Neural progenitor cell (in vitro differentiated cells): ENCODE measurements at regions not wholly inside any gene's neighbourhood (a gene's known extent, or its start where the extent isn't known, plus 50 kb on each side); places are given as distances from the start of the nearest gene placed in this dataset.
"Not testable (repeated sequence)": the region's sequence is repeated elsewhere in the genome, so short reads cannot be mapped to it uniquely, and the experiment has no call there.

Experiments used
- DNase-seq: peaks from one replicate; pipeline ENCODE4 v3.0.0-alpha.2; 2016; ENCODE audit warnings: low spot score
- H2AFZ ChIP-seq: fragments of 200-600 bp; sonication (generic); replicated peaks from 2 replicates; pipeline ENCODE4 v1.6.1; 2016; ENCODE audit warnings: antibody characterized with exemption
- H3F3A ChIP-seq: fragments of 200-600 bp; sonication (generic); 2 replicates; pipeline ENCODE4 v1.6.1; 2016; ENCODE audit warnings: antibody characterized with exemption, low read depth
- H3K27ac ChIP-seq: fragments of 200-600 bp; sonication (generic); 2 replicates; pipeline ENCODE4 v1.5.1; 2016; ENCODE audit warnings: mild to moderate bottlenecking
- H3K27me3 ChIP-seq: fragments of 200-600 bp; sonication (generic); 2 replicates; pipeline ENCODE4 v1.6.1; 2016; ENCODE audit warnings: mild to moderate bottlenecking, moderate library complexity
- H3K36me3 ChIP-seq: fragments of 200-600 bp; sonication (generic); 2 replicates; pipeline ENCODE4 v1.5.1; 2016
- H3K4me1 ChIP-seq: fragments of 200-600 bp; sonication (generic); 2 replicates; pipeline ENCODE4 v1.6.1; 2016; ENCODE audit warnings: mixed run types
- H3K4me2 ChIP-seq: fragments of 200-600 bp; sonication (generic); 2 replicates; pipeline ENCODE4 v1.6.1; 2016
- H3K4me3 ChIP-seq: fragments of 200-600 bp; sonication (generic); 2 replicates; pipeline ENCODE4 v1.5.1; 2016
- H3K79me2 ChIP-seq: fragments of 200-600 bp; sonication (generic); 2 replicates; pipeline ENCODE4 v1.6.1; 2016; ENCODE audit warnings: low read depth
- H3K9ac ChIP-seq: fragments of 200-600 bp; sonication (generic); 2 replicates; pipeline ENCODE4 v1.6.1; 2016
- H3K9me3 ChIP-seq: fragments of 200-600 bp; sonication (generic); 2 replicates; pipeline ENCODE4 v1.5.1; 2016; ENCODE audit warnings: low read depth
- H4K20me1 ChIP-seq: fragments of 200-600 bp; sonication (generic); 2 replicates; pipeline ENCODE4 v1.6.1; 2016; ENCODE audit warnings: low read depth
- H3K27ac Mint-ChIP-seq: 3 replicates; pipeline ENCODE4 v1.8.0; 2021; ENCODE audit warnings: mixed read lengths
- H3K27me3 Mint-ChIP-seq: 2 replicates; pipeline ENCODE4 v1.8.0; 2022; ENCODE audit warnings: low read depth, mild to moderate bottlenecking, inconsistent platforms, moderate library complexity, mixed read lengths; ENCODE audit not compliant: insufficient read depth
- H3K36me3 Mint-ChIP-seq: 3 replicates; pipeline ENCODE4 v1.8.0; 2021; ENCODE audit warnings: mixed read lengths
- H3K4me1 Mint-ChIP-seq: 3 replicates; pipeline ENCODE4 v1.8.0; 2021; ENCODE audit warnings: mixed read lengths
- H3K4me3 Mint-ChIP-seq: 3 replicates; pipeline ENCODE4 v1.8.0; 2021; ENCODE audit warnings: mild to moderate bottlenecking, moderate library complexity, mixed read lengths
- H3K9me3 Mint-ChIP-seq: 3 replicates; pipeline ENCODE4 v1.8.0; 2020; ENCODE audit warnings: mixed read lengths
- CTCF ChIP-seq: fragments of 200-600 bp; sonication (generic); IDR thresholded peaks from 2 replicates; pipeline ENCODE4 v1.5.1; 2017; ENCODE audit warnings: antibody characterized with exemption, mild to moderate bottlenecking

- not testable (repeated sequence) for H3K9me3 ChIP-seq, H2AFZ ChIP-seq, H3K79me2 ChIP-seq, H3K9me3 Mint-ChIP-seq, H3K36me3 Mint-ChIP-seq, H3K4me3 Mint-ChIP-seq, H4K20me1 ChIP-seq, DNase-seq, H3K4me1 Mint-ChIP-seq, H3K27ac ChIP-seq, H3F3A ChIP-seq, H3K27me3 ChIP-seq, H3K9ac ChIP-seq, H3K4me2 ChIP-seq, H3K27ac Mint-ChIP-seq, H3K4me1 ChIP-seq, H3K36me3 ChIP-seq, H3K4me3 ChIP-seq, H3K27me3 Mint-ChIP-seq
Measured at GRCh38 chr2:89202518-89202917, 511.0 kb downstream of the RPIA start.

- not testable (repeated sequence) for H3K79me2 ChIP-seq, H3K4me1 Mint-ChIP-seq, H3K36me3 ChIP-seq, H3K9me3 Mint-ChIP-seq, H2AFZ ChIP-seq, H3K27me3 Mint-ChIP-seq, H3K4me3 ChIP-seq, H3K4me3 Mint-ChIP-seq, H4K20me1 ChIP-seq, H3K4me2 ChIP-seq, H3K27ac ChIP-seq, H3K27me3 ChIP-seq, H3K27ac Mint-ChIP-seq, H3F3A ChIP-seq, H3K9ac ChIP-seq, H3K4me1 ChIP-seq, H3K36me3 Mint-ChIP-seq, DNase-seq
- peak; percentile 15 for TF ChIP-seq CTCF
- H3K9me3 ChIP-seq = peaks cover 11% of the 10 kb centered on the region
Measured at GRCh38 chr2:89205153-89205552, 513.7 kb downstream of the RPIA start.

GRCh38 chr2:89208144-89208932 is 516.9 kb downstream of the RPIA start:
- not testable (repeated sequence) for H3K27me3 Mint-ChIP-seq, H3K4me3 Mint-ChIP-seq, DNase-seq, H3K4me2 ChIP-seq, H3K36me3 Mint-ChIP-seq, H3K27ac ChIP-seq, H3K36me3 ChIP-seq, H4K20me1 ChIP-seq, H2AFZ ChIP-seq, H3K27ac Mint-ChIP-seq, H3K4me1 ChIP-seq, H3K27me3 ChIP-seq, H3K9me3 Mint-ChIP-seq, H3F3A ChIP-seq, H3K4me3 ChIP-seq, H3K9ac ChIP-seq, H3K4me1 Mint-ChIP-seq, H3K79me2 ChIP-seq
- peaks cover 13% of the 10 kb centered on the region for H3K9me3 ChIP-seq

- H4K20me1 ChIP-seq, H3K36me3 Mint-ChIP-seq, H3K36me3 ChIP-seq, H3K4me1 ChIP-seq, H3K9ac ChIP-seq, H3K27me3 Mint-ChIP-seq, H3K4me1 Mint-ChIP-seq, H3F3A ChIP-seq, H3K4me2 ChIP-seq, H3K27ac ChIP-seq, H3K27ac Mint-ChIP-seq, H2AFZ ChIP-seq, H3K4me3 ChIP-seq, H3K4me3 Mint-ChIP-seq, DNase-seq, H3K79me2 ChIP-seq, H3K27me3 ChIP-seq, H3K9me3 Mint-ChIP-seq: not testable (repeated sequence)
- H3K9me3 ChIP-seq = peaks cover 13% of the 10 kb centered on the region
Measured at GRCh38 chr2:89213151-89213550, 521.7 kb downstream of the RPIA start.

GRCh38 chr2:89213811-89214210 is 522.3 kb downstream of the RPIA start:
- H3K4me3 Mint-ChIP-seq, H4K20me1 ChIP-seq, H3F3A ChIP-seq, H3K4me2 ChIP-seq, H3K27me3 ChIP-seq, H3K36me3 ChIP-seq, H3K27ac ChIP-seq, H3K36me3 Mint-ChIP-seq, H3K9ac ChIP-seq, H3K4me1 Mint-ChIP-seq, H2AFZ ChIP-seq, H3K4me1 ChIP-seq, H3K27me3 Mint-ChIP-seq, DNase-seq, H3K9me3 Mint-ChIP-seq, H3K4me3 ChIP-seq, H3K27ac Mint-ChIP-seq, H3K79me2 ChIP-seq: not testable (repeated sequence)
- H3K9me3 ChIP-seq = peaks cover 13% of the 10 kb centered on the region

- H3K4me1 Mint-ChIP-seq, H4K20me1 ChIP-seq, H3K4me3 Mint-ChIP-seq, H3K36me3 ChIP-seq, H2AFZ ChIP-seq, H3K27me3 ChIP-seq, DNase-seq, H3K4me3 ChIP-seq, H3F3A ChIP-seq, H3K27ac ChIP-seq, H3K79me2 ChIP-seq, H3K4me1 ChIP-seq, H3K9me3 Mint-ChIP-seq, H3K9ac ChIP-seq, H3K36me3 Mint-ChIP-seq, H3K27me3 Mint-ChIP-seq, H3K4me2 ChIP-seq, H3K27ac Mint-ChIP-seq, H3K9me3 ChIP-seq: not testable (repeated sequence)
Measured at GRCh38 chr2:89221474-89221873, 530.0 kb downstream of the RPIA start.

GRCh38 chr2:89222063-89222732 is 530.7 kb downstream of the RPIA start:
- not testable (repeated sequence) for H3K4me2 ChIP-seq, H3K27ac Mint-ChIP-seq, H3K4me3 Mint-ChIP-seq, H3K27ac ChIP-seq, H3K36me3 Mint-ChIP-seq, H2AFZ ChIP-seq, H3K4me3 ChIP-seq, H3K9me3 Mint-ChIP-seq, H3K36me3 ChIP-seq, H3K9me3 ChIP-seq, H3K27me3 Mint-ChIP-seq, H3K4me1 Mint-ChIP-seq, H3K27me3 ChIP-seq, H3K9ac ChIP-seq, DNase-seq, H3F3A ChIP-seq, H3K4me1 ChIP-seq, H3K79me2 ChIP-seq, H4K20me1 ChIP-seq
